ENCODE measurements at regions not wholly inside any gene's neighbourhood (a gene's known extent, or its start where the extent isn't known, plus 50 kb on each side); places are given as distances from the start of the nearest gene placed in this dataset.
"Not testable (repeated sequence)": the region's sequence is repeated elsewhere in the genome, so short reads cannot be mapped to it uniquely, and the experiment has no call there.

GRCh38 chr9:41606961-41607547 lies 417.9 kb upstream of the ZNG1F start:
- DNase-seq, result not testable (repeated sequence)

GRCh38 chr9:41565572-41565971 lies 376.5 kb upstream of the ZNG1F start:
- DNase-seq, result not testable (repeated sequence)

All from T-helper 9 cell (primary cell).